SK-N-SH treated with all-trans-retinoic acid at 6 μM for 48 hours (cell line): ENCODE measurements at regions not wholly inside any gene's neighbourhood (a gene's known extent, or its start where the extent isn't known, plus 50 kb on each side); places are given as distances from the start of the nearest gene placed in this dataset.

Experiments used
- ARNTL ChIP-seq: fragments of 450-650 bp; formaldehyde crosslinking; IDR thresholded peaks from 2 replicates; pipeline ENCODE4 v1.5.0; 2020; ENCODE audit warnings: low read depth, mild to moderate bottlenecking, moderate library complexity, borderline replicate concordance
- BACH2 ChIP-seq: fragments of 250-450 bp; sonication (Bioruptor Pico); IDR thresholded peaks from 2 replicates; pipeline ENCODE4 v1.9.0; 2021; ENCODE audit warnings: mild to moderate bottlenecking, borderline replicate concordance
- CSRNP3 ChIP-seq: fragments of 250-450 bp; sonication (Bioruptor Pico); IDR thresholded peaks from 2 replicates; pipeline ENCODE4 v1.5.1; 2021; ENCODE audit warnings: mild to moderate bottlenecking, moderate library complexity
- PATZ1 ChIP-seq: fragments of 250-450 bp; sonication (Bioruptor Pico); IDR thresholded peaks from 2 replicates; pipeline ENCODE4 v1.8.0; 2020; ENCODE audit warnings: mild to moderate bottlenecking, moderate library complexity, borderline replicate concordance
- PPARA ChIP-seq: fragments of 250-450 bp; sonication (Bioruptor Pico); IDR thresholded peaks from 2 replicates; pipeline ENCODE4 v1.5.0; 2020; ENCODE audit warnings: mild to moderate bottlenecking, borderline replicate concordance
- RARB ChIP-seq: fragments of 250-450 bp; sonication (Bioruptor Pico); IDR thresholded peaks from 2 replicates; pipeline ENCODE4 v1.8.0; 2021; ENCODE audit warnings: mild to moderate bottlenecking, moderate library complexity
- SNAI2 ChIP-seq: fragments of 250-450 bp; sonication (Bioruptor Pico); IDR thresholded peaks from 2 replicates; pipeline ENCODE4 v1.5.0; 2020; ENCODE audit warnings: mild to moderate bottlenecking, moderate library complexity
- TCF4 ChIP-seq: fragments of 250-450 bp; sonication (Bioruptor Pico); IDR thresholded peaks from 2 replicates; pipeline ENCODE4 v1.8.0; 2021; ENCODE audit warnings: mild to moderate bottlenecking, moderate library complexity, borderline replicate concordance
- TOX ChIP-seq: fragments of 250-450 bp; sonication (Bioruptor Pico); IDR thresholded peaks from 2 replicates; pipeline ENCODE4 v1.8.0; 2021; ENCODE audit warnings: mild to moderate bottlenecking, moderate library complexity, borderline replicate concordance
- TSHZ2 ChIP-seq: fragments of 250-450 bp; sonication (Bioruptor Pico); IDR thresholded peaks from 2 replicates; pipeline ENCODE4 v1.5.0; 2020; ENCODE audit warnings: mild to moderate bottlenecking, moderate library complexity
- ZFP30 ChIP-seq: fragments of 450-650 bp; formaldehyde crosslinking; IDR thresholded peaks from 2 replicates; pipeline ENCODE4 v1.5.0; 2022; ENCODE audit warnings: mild to moderate bottlenecking, moderate library complexity

DNA sequence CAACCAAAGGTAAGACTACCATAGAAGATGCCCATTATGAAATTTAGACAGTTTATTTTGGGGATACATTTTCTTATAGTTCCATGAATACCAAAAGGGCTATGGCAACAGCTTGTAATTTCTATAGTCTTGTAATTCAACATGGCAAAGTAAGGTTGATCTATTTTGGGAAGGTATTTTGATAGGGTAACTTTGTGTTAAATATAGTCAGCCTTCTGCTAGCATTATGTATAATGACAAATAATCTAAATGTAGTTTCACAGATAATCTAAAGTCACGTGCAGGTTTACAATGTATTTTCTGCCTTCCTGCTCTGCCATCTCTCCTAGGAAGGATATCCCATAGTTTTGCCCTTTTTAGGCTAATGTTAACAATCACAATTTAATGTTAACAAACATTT, 85.9 kb upstream of the DPH5 start:
- TF ChIP-seq BACH2 (CRISPR knock-in tag) (no peak), TSHZ2 (CRISPR knock-in tag) (no peak), PATZ1 (no peak), TCF4 (no peak), SNAI2 (CRISPR knock-in tag) (no peak), TOX (no peak), RARB (CRISPR knock-in tag) (no peak), ZFP30 (CRISPR knock-in tag) (no peak), CSRNP3 (no peak), PPARA (CRISPR knock-in tag) (no peak), ARNTL (CRISPR knock-in tag) (no peak)
